ENCODE measurements at regions not wholly inside any gene's neighbourhood (a gene's known extent, or its start where the extent isn't known, plus 50 kb on each side); places are given as distances from the start of the nearest gene placed in this dataset.
A peak's percentile ranks its signal among the peaks of the same experiment; 100 is the strongest.

GRCh38 chr7:41492603-41493002 is 210.3 kb downstream of the INHBA start:
- TF ChIP-seq CTCF (IDR thresholded peaks at IDR 0.05): no peak

GRCh38 chr7:41491883-41492471 is 210.9 kb downstream of the INHBA start:
- Histone ChIP-seq H3K27ac (peak overlapping the region; percentile 78), H3K4me3 (ENCODE audit: low read depth in 1 of 2, low read length in 1 of 2) (peak overlapping the region in 1 of 2 experiments; percentile 16)
- no peak for TF ChIP-seq CTCF (IDR thresholded peaks at IDR 0.05)

More at GRCh38 chr7:41492603-41493002, 210.3 kb downstream of the INHBA start:
- Histone ChIP-seq H3K9me3 (no peaks in the 10 kb centered on the region), H3K27me3 (no peaks in the 10 kb centered on the region), H3K4me3 (ENCODE audit: low read depth in 1 of 2, low read length in 1 of 2) (no peak overlapping the region), H3K36me3 (no peaks in the 10 kb centered on the region), H3K27ac (peak overlapping the region; percentile 78), H3K4me1 (ENCODE audit: control insufficient read depth in 1 of 2, insufficient read depth in 1 of 2, low read depth in 1 of 2, low read length in 1 of 2) (peaks cover 56 to 58% of the 10 kb centered on the region in 2 experiments)

DNA sequence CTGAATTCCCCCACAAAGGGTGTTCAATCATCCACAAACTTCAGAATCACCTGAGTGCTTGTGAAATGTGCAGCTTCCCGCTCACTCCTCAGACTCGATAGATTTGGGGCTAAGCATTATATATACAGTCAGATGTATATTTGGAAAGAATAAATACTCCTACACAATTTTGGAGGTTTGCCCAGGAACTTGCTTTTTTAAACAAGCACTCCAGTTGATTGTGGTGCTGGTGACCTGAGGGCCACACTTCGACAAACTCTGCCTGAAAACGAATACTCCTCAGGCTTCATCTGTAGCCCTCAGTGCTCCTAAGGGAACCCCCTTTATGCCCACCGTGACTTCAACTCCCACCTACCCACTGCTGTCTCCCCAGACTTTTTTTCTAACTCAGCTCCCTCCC is 211.6 kb downstream of the INHBA start:
- peaks cover 68 to 71% of the 10 kb centered on the region in 2 experiments for H3K4me1 ChIP-seq (ENCODE audit: control insufficient read depth in 1 of 2, insufficient read depth in 1 of 2, low read depth in 1 of 2, low read length in 1 of 2)
- H3K36me3 ChIP-seq: no peaks in the 10 kb centered on the region
- H3K27ac ChIP-seq: peak overlapping the region; percentile 78
- no peaks in the 10 kb centered on the region for H3K27me3 ChIP-seq
- H3K4me3 ChIP-seq (ENCODE audit: low read depth in 1 of 2, low read length in 1 of 2): peak overlapping the region in 1 of 2 experiments; percentile 16
- no peak for TF ChIP-seq CTCF (IDR thresholded peaks at IDR 0.05)
- no peaks in the 10 kb centered on the region for H3K9me3 ChIP-seq

More at GRCh38 chr7:41491883-41492471, 210.9 kb downstream of the INHBA start:
- H3K9me3 ChIP-seq: no peaks in the 10 kb centered on the region
- H3K36me3 ChIP-seq: no peaks in the 10 kb centered on the region
- peaks cover 62 to 65% of the 10 kb centered on the region in 2 experiments for H3K4me1 ChIP-seq (ENCODE audit: control insufficient read depth in 1 of 2, insufficient read depth in 1 of 2, low read depth in 1 of 2, low read length in 1 of 2)
- no peaks in the 10 kb centered on the region for H3K27me3 ChIP-seq

GRCh38 chr7:41489885-41490284 is 213.0 kb downstream of the INHBA start:
- Histone ChIP-seq H3K27ac (peak overlapping the region; percentile 78), H3K4me3 (ENCODE audit: low read depth in 1 of 2, low read length in 1 of 2) (peak overlapping the region in 1 of 2 experiments; percentile 15), H3K4me1 (ENCODE audit: control insufficient read depth in 1 of 2, insufficient read depth in 1 of 2, low read depth in 1 of 2, low read length in 1 of 2) (peaks cover 81 to 82% of the 10 kb centered on the region in 2 experiments), H3K27me3 (no peaks in the 10 kb centered on the region), H3K36me3 (no peaks in the 10 kb centered on the region), H3K9me3 (no peaks in the 10 kb centered on the region)
- no peak for TF ChIP-seq CTCF (IDR thresholded peaks at IDR 0.05)

GRCh38 chr7:41487229-41487940 is 215.5 kb downstream of the INHBA start:
- Histone ChIP-seq H3K36me3 (no peaks in the 10 kb centered on the region), H3K27ac (peak overlapping the region; percentile 83), H3K9me3 (no peaks in the 10 kb centered on the region), H3K4me3 (ENCODE audit: low read depth in 1 of 2, low read length in 1 of 2) (peak overlapping the region in 1 of 2 experiments; percentile 9), H3K4me1 (ENCODE audit: control insufficient read depth in 1 of 2, insufficient read depth in 1 of 2, low read depth in 1 of 2, low read length in 1 of 2) (peaks cover 70 to 71% of the 10 kb centered on the region in 2 experiments), H3K27me3 (no peaks in the 10 kb centered on the region)
- no peak for TF ChIP-seq CTCF (IDR thresholded peaks at IDR 0.05)
